ENCODE measurements at regions not wholly inside any gene's neighbourhood (a gene's known extent, or its start where the extent isn't known, plus 50 kb on each side); places are given as distances from the start of the nearest gene placed in this dataset.
A peak's percentile ranks its signal among the peaks of the same experiment; 100 is the strongest.
"Not testable (repeated sequence)": the region's sequence is repeated elsewhere in the genome, so short reads cannot be mapped to it uniquely, and the experiment has no call there.

DNA sequence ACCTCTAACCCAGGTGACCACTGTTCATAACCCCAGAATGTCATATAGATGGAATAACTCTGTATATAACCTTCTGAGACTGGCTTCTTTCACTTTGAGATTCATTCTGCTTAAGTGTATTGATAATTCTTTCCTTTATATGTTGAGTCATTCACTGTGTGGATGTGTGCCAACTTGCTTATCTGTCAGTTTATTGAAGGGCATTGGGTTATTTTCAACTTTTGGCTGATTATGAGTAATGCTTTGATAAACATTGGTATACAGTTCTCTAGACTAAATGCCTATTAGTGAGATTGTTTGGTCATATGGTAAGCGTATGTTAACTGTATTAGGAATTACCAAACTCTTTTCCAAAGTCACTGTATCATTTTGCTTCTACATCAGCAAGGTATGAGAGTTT is 453.4 kb upstream of the SPTLC3 start:
- DNase-seq (ENCODE audit: low read depth in 1 of 2, low spot score in 1 of 2) = no peak
- no peak for TF ChIP-seq JUND (IDR thresholded peaks at IDR 0.05; ENCODE audit: low read depth)
- in situ Hi-C loops (cut with HindIII; ENCODE audit: low pct_unique_long_range_greater_than_20kb, low sequenced_read_pairs) = no loop called here

DNA sequence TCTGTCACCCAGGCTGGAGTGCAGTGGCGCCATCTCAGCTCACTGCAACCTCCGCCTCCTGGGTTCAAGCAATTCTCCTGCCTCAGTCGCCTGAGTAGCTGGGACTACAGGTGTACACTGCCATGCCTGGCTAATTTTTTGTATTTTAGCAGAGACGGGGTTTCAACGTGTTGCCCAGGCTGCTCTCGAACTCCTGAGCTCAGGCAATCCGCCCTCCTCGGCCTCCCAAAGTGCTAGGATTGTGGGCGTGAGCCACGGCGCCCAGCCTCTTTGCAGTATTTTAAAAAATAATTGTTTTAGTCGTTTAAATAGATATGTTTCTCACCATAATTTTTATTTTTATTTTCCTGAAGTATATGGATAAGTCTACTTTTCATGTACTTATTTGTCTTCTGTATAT is 452.9 kb upstream of the SPTLC3 start:
- DNase-seq (ENCODE audit: low read depth in 1 of 2, low spot score in 1 of 2); in situ Hi-C loops (cut with HindIII; ENCODE audit: low pct_unique_long_range_greater_than_20kb, low sequenced_read_pairs): not testable (repeated sequence)

DNA sequence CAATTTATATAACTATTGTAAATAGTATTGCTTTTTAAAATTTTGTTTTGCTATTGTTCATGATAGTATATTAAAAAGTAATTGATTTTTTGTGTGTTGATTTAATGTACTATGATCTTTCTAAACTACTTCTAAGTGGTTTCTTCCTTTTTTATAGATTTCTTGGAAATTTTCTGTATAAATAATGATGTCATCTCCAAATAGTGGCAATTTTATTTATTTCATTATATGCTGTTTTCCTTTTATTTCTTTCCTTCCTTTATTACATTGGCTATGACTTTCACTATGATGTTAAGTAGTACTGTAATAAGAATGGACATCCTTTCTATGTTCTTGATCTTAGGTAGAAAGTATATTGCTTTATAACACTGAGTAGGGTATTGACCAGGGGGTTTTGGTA is 451.5 kb upstream of the SPTLC3 start:
- in situ Hi-C loops (cut with HindIII; ENCODE audit: low pct_unique_long_range_greater_than_20kb, low sequenced_read_pairs) = no loop called here
- no peak for DNase-seq (ENCODE audit: low read depth in 1 of 2, low spot score in 1 of 2)
- no peak for TF ChIP-seq JUND (IDR thresholded peaks at IDR 0.05; ENCODE audit: low read depth)

DNA sequence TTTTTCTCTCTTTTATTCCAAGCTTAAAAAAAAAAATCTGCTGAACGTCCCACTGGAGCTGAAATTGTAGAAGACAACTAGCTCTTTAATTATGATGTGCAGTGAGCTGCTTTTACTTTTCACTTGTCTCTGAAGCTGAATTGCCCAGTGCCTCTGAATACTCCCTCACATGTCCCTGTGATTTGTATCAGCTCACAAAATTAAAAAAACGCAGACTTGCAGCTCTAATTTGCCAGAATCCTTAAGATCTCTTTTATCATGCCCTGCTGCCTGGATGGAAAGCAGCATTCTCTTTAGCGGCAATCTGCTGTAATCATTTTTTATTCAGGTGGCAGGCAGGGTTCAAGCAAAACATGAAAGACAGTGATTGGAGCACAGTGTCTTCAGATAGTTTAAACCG is 443.8 kb upstream of the SPTLC3 start:
- no peak for DNase-seq (ENCODE audit: low read depth in 1 of 2, low spot score in 1 of 2)
- no peak for TF ChIP-seq JUND (IDR thresholded peaks at IDR 0.05; ENCODE audit: low read depth)
- in situ Hi-C loops (cut with HindIII; ENCODE audit: low pct_unique_long_range_greater_than_20kb, low sequenced_read_pairs) = no loop called here

DNA sequence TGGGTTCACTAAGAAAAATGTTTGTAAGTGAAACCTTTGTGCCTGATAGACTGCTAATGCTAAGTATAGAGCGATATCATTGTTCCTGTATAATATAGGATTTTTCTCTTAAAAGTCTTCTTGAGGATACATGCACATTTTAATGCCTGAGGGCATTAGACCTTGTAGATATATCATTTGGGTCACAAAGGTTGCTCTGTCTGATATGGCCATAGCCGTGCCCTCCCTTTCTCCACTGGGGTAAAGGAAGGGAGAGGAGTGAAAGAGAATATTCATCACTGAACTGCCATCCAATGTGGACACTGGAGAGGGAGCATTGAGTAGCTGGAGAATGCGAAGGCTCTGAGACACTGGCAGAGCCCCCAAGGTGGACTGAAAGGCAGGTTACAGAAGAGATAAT is 442.2 kb upstream of the SPTLC3 start:
- no peak for DNase-seq (ENCODE audit: low read depth in 1 of 2, low spot score in 1 of 2)
- in situ Hi-C loops (cut with HindIII; ENCODE audit: low pct_unique_long_range_greater_than_20kb, low sequenced_read_pairs) = no loop called here
- TF ChIP-seq JUND (IDR thresholded peaks at IDR 0.05; ENCODE audit: low read depth) = no peak

DNA sequence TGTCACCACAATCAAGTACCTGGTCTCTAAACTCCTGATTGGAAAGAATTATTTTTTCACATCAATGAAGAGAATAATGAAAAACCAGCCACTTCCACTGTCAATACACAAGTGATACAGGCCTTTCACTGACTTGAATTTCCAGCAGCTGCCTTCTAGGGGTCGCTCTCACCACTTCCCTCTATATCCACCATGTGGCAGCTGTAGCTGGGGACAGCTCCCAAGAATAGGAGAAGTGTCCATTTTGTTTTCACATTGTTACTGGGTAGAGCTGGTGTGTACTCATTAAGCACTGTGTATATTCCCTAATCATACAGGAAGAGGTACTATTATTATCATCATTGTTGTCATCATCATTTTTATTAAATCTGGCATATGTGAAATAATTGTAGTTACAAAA is 438.4 kb upstream of the SPTLC3 start:
- TF ChIP-seq JUND (IDR thresholded peaks at IDR 0.05; ENCODE audit: low read depth) = no peak
- DNase-seq (ENCODE audit: low read depth in 1 of 2, low spot score in 1 of 2) = peak in 1 of 2 experiments; percentile 6
- in situ Hi-C loops (cut with HindIII; ENCODE audit: low pct_unique_long_range_greater_than_20kb, low sequenced_read_pairs) = no loop called here

DNA sequence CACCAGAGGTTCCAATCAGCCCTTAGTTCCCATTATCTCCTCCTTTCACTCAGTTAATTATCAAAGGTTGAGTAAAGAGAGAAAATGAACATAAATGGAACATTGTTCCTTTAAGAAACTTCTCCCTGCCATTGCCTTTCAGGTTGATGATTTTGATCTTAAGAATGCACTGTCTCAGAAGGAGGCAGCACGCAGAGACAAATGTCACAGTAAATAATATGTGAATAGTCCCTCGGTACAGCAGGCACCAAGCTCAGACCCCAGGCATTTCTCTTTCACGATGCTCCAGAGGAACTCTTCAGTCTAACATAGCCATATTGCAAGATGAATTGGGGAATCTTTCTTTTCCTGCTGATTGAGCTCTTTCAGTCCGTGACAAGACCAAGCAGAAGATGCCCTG is 435.3 kb upstream of the SPTLC3 start:
- DNase-seq (ENCODE audit: low read depth in 1 of 2, low spot score in 1 of 2) = no peak
- no peak for TF ChIP-seq JUND (IDR thresholded peaks at IDR 0.05; ENCODE audit: low read depth)
- in situ Hi-C loops (cut with HindIII; ENCODE audit: low pct_unique_long_range_greater_than_20kb, low sequenced_read_pairs) = no loop called here

DNA sequence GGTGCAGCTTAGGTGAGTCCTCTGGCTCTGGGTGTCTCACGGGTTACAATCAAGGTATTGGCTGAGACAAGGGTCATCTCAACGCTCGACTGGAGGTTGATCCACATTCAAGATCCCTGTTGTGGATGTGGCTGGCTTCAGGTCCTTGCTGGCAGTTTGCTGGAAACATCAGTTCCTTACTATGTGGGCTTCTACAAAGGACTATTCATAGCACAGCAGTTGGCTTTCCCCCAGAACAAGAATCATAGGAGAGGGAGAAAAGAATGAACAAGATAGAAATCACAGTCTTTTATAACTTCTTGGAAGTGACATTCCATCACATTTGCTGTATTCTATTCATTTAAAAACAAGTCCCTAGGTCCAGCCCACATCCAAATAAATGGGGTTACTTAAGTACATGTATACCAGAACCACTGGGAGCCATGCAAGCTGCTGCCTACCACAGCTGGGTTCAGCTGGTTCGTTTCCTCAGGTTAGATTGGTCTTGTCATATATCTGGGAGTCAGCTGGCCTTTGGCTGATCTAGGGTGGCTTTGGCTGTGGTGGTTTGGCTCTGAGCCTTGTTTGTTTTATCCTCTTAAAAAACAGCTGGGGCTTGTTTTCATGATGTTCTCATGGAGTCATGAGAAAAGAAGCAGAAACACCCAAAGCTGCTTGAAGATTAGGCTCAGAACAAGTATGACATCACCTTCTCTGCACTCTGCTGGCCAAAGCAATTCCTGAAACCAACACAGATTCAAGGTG is 433.2 kb upstream of the SPTLC3 start:
- no peak for TF ChIP-seq JUND (IDR thresholded peaks at IDR 0.05; ENCODE audit: low read depth)
- DNase-seq (ENCODE audit: low read depth in 1 of 2, low spot score in 1 of 2) = no peak
- in situ Hi-C loops (cut with HindIII; ENCODE audit: low pct_unique_long_range_greater_than_20kb, low sequenced_read_pairs) = no loop called here

DNA sequence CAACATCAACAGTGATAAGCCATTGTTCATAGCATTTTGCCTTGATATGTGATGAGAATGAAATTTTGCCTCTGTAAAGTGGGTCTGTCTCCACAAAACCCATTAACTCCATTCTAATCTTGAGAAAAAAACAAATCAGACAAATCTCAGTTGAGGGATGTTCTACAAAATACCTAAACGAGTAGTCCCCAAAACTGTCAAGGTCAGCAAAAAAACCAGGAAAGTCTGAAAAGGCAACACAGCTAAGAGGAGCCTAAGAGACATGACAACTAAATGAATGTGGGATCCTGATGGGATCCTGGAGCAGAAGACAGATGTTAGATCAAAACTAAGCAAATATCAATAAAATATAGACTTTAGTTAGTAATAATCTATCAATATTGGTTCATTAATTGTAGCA is 431.6 kb upstream of the SPTLC3 start:
- in situ Hi-C loops (cut with HindIII; ENCODE audit: low pct_unique_long_range_greater_than_20kb, low sequenced_read_pairs) = no loop called here
- no peak for DNase-seq (ENCODE audit: low read depth in 1 of 2, low spot score in 1 of 2)
- no peak for TF ChIP-seq JUND (IDR thresholded peaks at IDR 0.05; ENCODE audit: low read depth)

DNA sequence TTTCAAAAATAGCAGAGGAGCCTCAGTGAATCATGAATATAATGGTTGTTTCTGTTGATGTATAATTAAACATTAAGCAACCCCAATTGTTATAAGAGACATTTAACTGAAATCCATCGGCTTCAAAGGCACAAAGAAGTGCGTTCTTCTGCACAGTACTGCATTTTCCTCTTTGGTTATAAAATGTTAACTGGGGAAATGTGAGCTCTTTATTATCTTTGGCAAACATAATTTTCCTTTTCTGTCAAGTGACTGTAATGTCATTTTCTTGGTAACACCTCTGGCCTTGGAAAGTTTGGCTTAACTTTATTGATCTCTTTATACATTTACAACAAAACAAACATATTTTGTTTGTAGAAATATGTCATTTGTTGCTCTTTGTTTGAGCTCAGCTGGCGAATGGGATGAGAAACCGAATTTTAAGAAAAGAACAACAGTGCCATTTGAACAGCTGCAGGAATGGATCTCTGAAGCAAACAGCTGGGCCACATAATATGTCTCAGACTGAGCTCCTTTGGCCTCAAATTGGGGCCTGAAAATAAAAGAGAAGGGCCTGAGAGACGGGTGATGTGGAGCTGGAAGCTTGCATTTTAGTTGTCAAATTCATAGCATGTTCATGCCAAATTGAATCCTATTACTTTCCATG is 427.0 kb upstream of the SPTLC3 start:
- TF ChIP-seq JUND (IDR thresholded peaks at IDR 0.05; ENCODE audit: low read depth) = no peak
- no peak for DNase-seq (ENCODE audit: low read depth in 1 of 2, low spot score in 1 of 2)
- in situ Hi-C loops (cut with HindIII; ENCODE audit: low pct_unique_long_range_greater_than_20kb, low sequenced_read_pairs) = no loop called here

DNA sequence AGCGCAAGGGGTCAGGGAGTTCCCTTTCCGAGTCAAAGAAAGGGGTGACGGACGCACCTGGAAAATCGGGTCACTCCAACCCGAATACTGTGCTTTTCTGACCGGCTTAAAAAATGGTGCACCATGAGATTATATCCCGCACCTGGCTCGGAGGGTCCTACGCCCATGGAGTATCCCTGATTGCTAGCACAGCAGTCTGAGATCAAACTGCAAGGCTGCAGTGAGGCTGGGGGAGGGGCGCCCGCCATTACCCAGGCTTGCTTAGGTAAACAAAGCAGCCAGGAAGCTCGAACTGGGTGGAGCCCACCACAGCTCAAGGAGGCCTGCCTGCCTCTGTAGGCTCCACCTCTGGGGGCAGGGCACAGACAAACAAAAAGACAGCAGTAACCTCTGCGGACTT is 426.1 kb upstream of the SPTLC3 start:
- DNase-seq (ENCODE audit: low read depth in 1 of 2, low spot score in 1 of 2); in situ Hi-C loops (cut with HindIII; ENCODE audit: low pct_unique_long_range_greater_than_20kb, low sequenced_read_pairs): not testable (repeated sequence)

DNA sequence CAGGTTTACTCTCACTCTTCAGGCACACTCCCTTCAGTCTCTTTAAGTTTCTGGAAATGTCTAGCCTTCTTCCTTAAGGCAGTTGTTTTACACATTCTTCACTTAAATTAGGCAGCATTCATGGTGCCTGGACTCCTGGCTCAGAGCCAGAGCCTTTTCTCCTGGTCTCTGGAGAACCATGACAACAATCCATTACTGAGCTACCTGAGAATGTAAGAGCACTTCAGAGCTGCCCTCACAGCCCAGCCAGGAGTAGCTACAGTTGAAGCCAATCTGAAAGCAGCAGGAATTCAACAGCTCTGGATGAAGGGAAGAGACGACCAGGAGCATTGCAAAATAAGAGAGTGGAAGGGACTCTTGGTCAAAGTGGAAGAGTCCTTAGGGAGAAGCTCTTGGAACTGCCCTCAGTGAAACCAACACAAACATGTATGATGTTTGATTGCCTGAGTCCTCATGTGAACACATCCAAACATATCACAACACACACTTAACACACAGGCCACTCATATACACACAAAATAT is 416.8 kb upstream of the SPTLC3 start:
- DNase-seq (ENCODE audit: low read depth in 1 of 2, low spot score in 1 of 2) = no peak
- TF ChIP-seq JUND (IDR thresholded peaks at IDR 0.05; ENCODE audit: low read depth) = no peak
- in situ Hi-C loops (cut with HindIII; ENCODE audit: low pct_unique_long_range_greater_than_20kb, low sequenced_read_pairs) = no loop called here

DNA sequence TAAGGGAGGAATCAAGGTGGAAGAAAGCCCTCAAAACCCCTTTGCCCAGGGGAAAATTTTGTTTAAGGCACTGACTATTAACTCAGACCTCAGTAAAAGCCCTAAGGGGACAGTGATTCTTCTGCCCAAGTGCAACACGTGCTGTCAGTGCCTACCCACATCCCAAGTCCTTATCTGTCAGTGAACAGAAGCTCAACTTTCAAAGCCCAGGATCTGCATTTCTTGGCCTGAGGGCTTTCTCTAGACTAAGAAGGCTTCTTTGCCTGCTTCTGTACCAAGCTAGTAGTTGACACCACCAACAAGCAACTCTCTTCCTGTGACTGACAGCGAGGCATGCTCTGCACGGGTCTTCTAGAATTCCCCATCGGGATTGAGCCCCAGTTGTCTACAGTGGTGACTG is 416.0 kb upstream of the SPTLC3 start:
- DNase-seq (ENCODE audit: low read depth in 1 of 2, low spot score in 1 of 2) = no peak
- in situ Hi-C loops (cut with HindIII; ENCODE audit: low pct_unique_long_range_greater_than_20kb, low sequenced_read_pairs) = no loop called here
- TF ChIP-seq JUND (IDR thresholded peaks at IDR 0.05; ENCODE audit: low read depth) = no peak
